IMR-90 (cell line): ENCODE measurements at regions not wholly inside any gene's neighbourhood (a gene's known extent, or its start where the extent isn't known, plus 50 kb on each side); places are given as distances from the start of the nearest gene placed in this dataset.

Experiments
- ATAC-seq: fragments of 200-7000 bp; cut with Tn5 transposase; 2 replicates; pipeline ENCODE4 v1.9.1; 2020; ENCODE audit warnings: low read depth, mild to moderate bottlenecking, moderate library complexity
- BruUV-seq: library from RNA; stranded (reverse); fragments of 400-500 nt; replicated peaks from 2 replicates; lab custom pipeline; 2021; lab: Mats Ljungman, UMichigan
- CTCF ChIA-PET: fragments of 300-600 bp; formaldehyde crosslinking; extraction: SDS; loops from one replicate; lab custom pipeline; 2021; ENCODE audit warnings: antibody characterized with exemption; lab: Yijun Ruan, JAX
- POLR2A ChIA-PET: fragments of 300-600 bp; sonication (Branson Sonifier 250); formaldehyde crosslinking; loops from one replicate; lab custom pipeline; 2022; ENCODE audit warnings: antibody characterized with exemption; ENCODE audit not compliant: unreplicated experiment; lab: Charles Lee
- DNase-seq: peaks from one replicate; pipeline ENCODE4 v3.0.0; 2013
- H2AFZ ChIP-seq: replicated peaks from 2 replicates; pipeline ENCODE3; 2013; ENCODE audit warnings: low read length, mild to moderate bottlenecking; ENCODE audit not compliant: poor library complexity
- H2AK5ac ChIP-seq: 2 replicates; pipeline ENCODE4 v1.6.1; 2013; ENCODE audit warnings: low read depth, low read length, inconsistent platforms
- H2AK9ac ChIP-seq: replicated peaks from 2 replicates; pipeline ENCODE3; 2013; ENCODE audit warnings: mild to moderate bottlenecking, low read depth, low read length, moderate library complexity; ENCODE audit not compliant: poor library complexity
- H2BK120ac ChIP-seq: 2 replicates; pipeline ENCODE4 v1.6.1; 2013; ENCODE audit warnings: low read depth, low read length, inconsistent platforms
- H2BK15ac ChIP-seq: 3 replicates; pipeline ENCODE4 v1.6.1; 2013; ENCODE audit warnings: low read depth, low read length, inconsistent platforms
- H2BK20ac ChIP-seq: 2 replicates; pipeline ENCODE4 v1.6.1; 2013; ENCODE audit warnings: low read depth, mild to moderate bottlenecking, inconsistent platforms, low read length, moderate library complexity
- H2BK5ac ChIP-seq: 2 replicates; pipeline ENCODE4 v1.6.1; 2013; ENCODE audit warnings: mild to moderate bottlenecking, low read depth, low read length, inconsistent platforms; ENCODE audit not compliant: poor library complexity, severe bottlenecking
- H3K14ac ChIP-seq: replicated peaks from 2 replicates; pipeline ENCODE4 v1.6.1; 2013; ENCODE audit warnings: low read depth, low read length, inconsistent platforms
- H3K18ac ChIP-seq: 2 replicates; pipeline ENCODE4 v1.6.1; 2013; ENCODE audit warnings: low read depth, low read length, control low read depth
- H3K23ac ChIP-seq: 2 replicates; pipeline ENCODE4 v1.6.1; 2013; ENCODE audit warnings: low read depth, low read length, inconsistent platforms
- H3K27ac ChIP-seq: 2 replicates; pipeline ENCODE4 v1.5.1; 2013; ENCODE audit warnings: mild to moderate bottlenecking, control low read depth, low read length; ENCODE audit not compliant: insufficient read depth
- H3K27me3 ChIP-seq: 2 replicates; pipeline ENCODE4 v1.6.1; 2013; ENCODE audit warnings: low read length; ENCODE audit not compliant: control insufficient read depth, insufficient read depth
- H3K36me3 ChIP-seq: 2 replicates; pipeline ENCODE4 v1.6.1; 2013; ENCODE audit warnings: low read length, mixed read lengths; ENCODE audit not compliant: control insufficient read depth, insufficient read depth
- H3K4ac ChIP-seq: 2 replicates; pipeline ENCODE4 v1.6.1; 2013; ENCODE audit warnings: low read depth, low read length, inconsistent platforms
- H3K4me1 ChIP-seq: 2 replicates; pipeline ENCODE4 v1.6.1; 2013; ENCODE audit warnings: low read length, mixed read lengths; ENCODE audit not compliant: control insufficient read depth, insufficient read depth
- H3K4me2 ChIP-seq: 2 replicates; pipeline ENCODE4 v1.6.1; 2013; ENCODE audit warnings: low read depth, mild to moderate bottlenecking, control low read depth, low read length, moderate library complexity
- H3K4me3 ChIP-seq: 2 replicates; pipeline ENCODE4 v1.5.1; 2013; ENCODE audit warnings: low read depth, mild to moderate bottlenecking, control low read depth, low read length, moderate library complexity; ENCODE audit not compliant: insufficient read depth
- H3K56ac ChIP-seq: 2 replicates; pipeline ENCODE4 v1.6.1; 2013; ENCODE audit warnings: low read length, inconsistent platforms; ENCODE audit not compliant: insufficient read depth; ENCODE audit errors: extremely low read depth
- H3K79me1 ChIP-seq, 2 experiments: 2 replicates each; pipeline ENCODE4 v1.6.1; 2013; ENCODE audit warnings: low read length in 2 of 2, inconsistent platforms in 1 of 2, low read depth in 1 of 2
- H3K9ac ChIP-seq: 2 replicates; pipeline ENCODE4 v1.6.1; 2013; ENCODE audit warnings: low read depth, low read length, control low read depth
- H3K9me1 ChIP-seq: 2 replicates; pipeline ENCODE4 v1.6.1; 2013; ENCODE audit warnings: low read length, inconsistent platforms; ENCODE audit not compliant: insufficient read depth
- H3K9me3 ChIP-seq: 2 replicates; pipeline ENCODE4 v1.6.1; 2013; ENCODE audit warnings: low read length; ENCODE audit not compliant: control insufficient read depth, insufficient read depth
- H4K20me1 ChIP-seq: 2 replicates; pipeline ENCODE4 v1.6.1; 2013; ENCODE audit warnings: low read length, inconsistent platforms; ENCODE audit not compliant: insufficient read depth
- H4K5ac ChIP-seq: 2 replicates; pipeline ENCODE4 v1.6.1; 2013; ENCODE audit warnings: mild to moderate bottlenecking, low read depth, low read length, control low read depth
- H4K8ac ChIP-seq, 2 experiments: 2 replicates each; pipeline ENCODE4 v1.6.1; 2013; ENCODE audit warnings: low read depth in 2 of 2, low read length in 2 of 2, control low read depth in 1 of 2, inconsistent platforms in 1 of 2
- H4K91ac ChIP-seq: 2 replicates; pipeline ENCODE4 v1.6.1; 2013; ENCODE audit warnings: low read depth, low read length, inconsistent platforms; ENCODE audit not compliant: insufficient read depth
- CEBPB ChIP-seq: IDR thresholded peaks from 2 replicates; pipeline ENCODE4 v1.6.1; 2012; ENCODE audit warnings: low read depth, low read length, improper control_type of control experiment
- WGBS, 2 experiments: methylation state at CpG; one replicate each; pipeline versions ENCODE4 v1.1.5 to v1.1.7; 2013; ENCODE audit warnings: missing lambda C conversion rate in 2 of 2; ENCODE audit not compliant: insufficient read length in 1 of 2; ENCODE audit errors: extremely low coverage in 2 of 2; 5-methylcytosine and 5-hydroxymethylcytosine counted together
- dilution Hi-C: fragments of 300-500 bp; cut with HindIII; formaldehyde crosslinking; loops from one replicate; pipeline ENCODE4 v1.14.3; 2018; ENCODE audit warnings: low sequenced_read_pairs; ENCODE audit not compliant: unreplicated experiment
- in situ Hi-C: fragments of 300-500 bp; cut with MboI; formaldehyde crosslinking; loops from 3 replicates; pipeline ENCODE4 v1.14.3; 2019; ENCODE audit warnings: low sequenced_read_pairs, inconsistent platforms, mixed read lengths
- intact Hi-C: fragments of 100-400 bp; cut with micrococcal nuclease; formaldehyde crosslinking; loops from 2 replicates; pipeline ENCODE4 v1.10.0; 2022

DNA sequence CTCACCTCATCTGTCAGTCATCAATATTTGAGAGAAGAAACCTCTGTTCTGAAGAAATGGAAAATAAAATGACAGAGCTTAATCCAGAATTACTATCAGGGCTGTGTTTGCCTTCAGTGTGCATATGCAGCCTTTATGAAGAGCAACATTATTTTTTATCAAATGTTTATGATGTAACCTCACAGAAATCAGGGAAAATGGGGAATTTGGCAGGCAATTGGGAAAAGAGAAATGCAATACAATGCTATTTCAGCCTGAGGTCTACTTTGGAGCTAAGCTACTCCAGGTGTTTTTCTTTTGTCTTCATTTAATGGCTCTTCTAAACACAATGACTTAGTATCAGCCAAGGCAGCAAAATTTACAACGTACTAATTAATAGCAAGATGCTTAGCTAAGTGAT is 241.1 kb upstream of the TET2 start:
- no peak overlapping the region for H3K4me2 ChIP-seq
- no peaks in the 10 kb centered on the region for H3K9me3 ChIP-seq
- H3K4ac ChIP-seq, result no peak overlapping the region
- ATAC-seq (no peak), DNase-seq (no peak)
- no peak overlapping the region for H3K27ac ChIP-seq
- no peak overlapping the region for H4K8ac ChIP-seq
- H2AFZ ChIP-seq, result no peak overlapping the region
- no peaks in the 10 kb centered on the region for H3K27me3 ChIP-seq
- H3K4me1 ChIP-seq, result no peaks in the 10 kb centered on the region
- no peak overlapping the region for H3K4me3 ChIP-seq
- H2BK5ac ChIP-seq, result no peak overlapping the region
- in situ Hi-C loops, result no loop called here
- intact Hi-C loops, result no loop called here
- no peak overlapping the region for H3K9ac ChIP-seq
- no peaks in the 10 kb centered on the region for H3K9me1 ChIP-seq
- no peak overlapping the region for H3K14ac ChIP-seq
- H4K91ac ChIP-seq, result no peak overlapping the region
- no peak overlapping the region for H4K5ac ChIP-seq
- H3K36me3 ChIP-seq, result no peaks in the 10 kb centered on the region
- H2BK120ac ChIP-seq, result no peak overlapping the region
- no peak overlapping the region for H3K18ac ChIP-seq
- BruUV-seq, result no TSS peak
- no CpG with 5 or more reads among the region's 1 CpG for WGBS, 2 experiments
- H3K79me1 ChIP-seq, result no peaks in the 10 kb centered on the region
- H4K20me1 ChIP-seq, result no peaks in the 10 kb centered on the region
- dilution Hi-C loops, result no loop called here
- H3K56ac ChIP-seq, result no peak overlapping the region
- POLR2A ChIA-PET, result interaction anchor here (0.6 kb wide), 1 partner anchor 793 kb away, joined by 5 read pairs; no protein-coding TSS in a partner anchor
- H2AK5ac ChIP-seq, result no peak overlapping the region
- TF ChIP-seq CEBPB, result no peak
- no peak overlapping the region for H2BK20ac ChIP-seq
- CTCF ChIA-PET, result no interaction called here
- H3K23ac ChIP-seq, result no peak overlapping the region
- H2AK9ac ChIP-seq, result no peak overlapping the region
- H2BK15ac ChIP-seq, result no peak overlapping the region
